Endodermal cell (in vitro differentiated cells): ENCODE measurements at regions not wholly inside any gene's neighbourhood (a gene's known extent, or its start where the extent isn't known, plus 50 kb on each side); places are given as distances from the start of the nearest gene placed in this dataset.

Experiments used
- DNase-seq: peaks from one replicate; pipeline ENCODE4 v3.0.0-alpha.2; 2017
- H3K27ac ChIP-seq: 2 replicates; pipeline ENCODE4 v1.5.1; 2013; ENCODE audit warnings: mild to moderate bottlenecking, low read depth, low read length, moderate library complexity
- H3K27me3 ChIP-seq: 2 replicates; pipeline ENCODE4 v1.6.1; 2013; ENCODE audit warnings: mild to moderate bottlenecking, low read length, moderate library complexity; ENCODE audit not compliant: insufficient read depth, control insufficient read depth, poor library complexity, severe bottlenecking
- H3K36me3 ChIP-seq: 2 replicates; pipeline ENCODE4 v1.7.0; 2013; ENCODE audit warnings: mild to moderate bottlenecking, low read length, moderate library complexity; ENCODE audit not compliant: control insufficient read depth, insufficient read depth
- H3K4me1 ChIP-seq: one replicate; pipeline ENCODE4 v1.7.0; 2013; ENCODE audit warnings: low read length; ENCODE audit not compliant: control insufficient read depth, insufficient read depth
- H3K4me3 ChIP-seq: 2 replicates; pipeline ENCODE4 v1.5.1; 2013; ENCODE audit warnings: mild to moderate bottlenecking, low read length, moderate library complexity
- H3K9ac ChIP-seq: 2 replicates; pipeline ENCODE4 v1.6.1; 2013; ENCODE audit warnings: mild to moderate bottlenecking, low read length, moderate library complexity; ENCODE audit not compliant: poor library complexity, severe bottlenecking; ENCODE audit errors: extremely low read depth
- H3K9me3 ChIP-seq: 2 replicates; pipeline ENCODE4 v1.6.1; 2013; ENCODE audit warnings: mild to moderate bottlenecking, low read length, moderate library complexity; ENCODE audit not compliant: control insufficient read depth
- H3K27ac Mint-ChIP-seq: 2 replicates; pipeline ENCODE4 v1.8.0; 2020; ENCODE audit warnings: mixed read lengths
- H3K27me3 Mint-ChIP-seq: 2 replicates; pipeline ENCODE4 v1.8.0; 2021; ENCODE audit warnings: mild to moderate bottlenecking, mixed read lengths; ENCODE audit not compliant: insufficient read depth
- H3K36me3 Mint-ChIP-seq: 2 replicates; pipeline ENCODE4 v1.8.0; 2020; ENCODE audit warnings: low read depth, mixed read lengths
- H3K4me1 Mint-ChIP-seq: 2 replicates; pipeline ENCODE4 v1.8.0; 2020; ENCODE audit warnings: mixed read lengths
- H3K4me3 Mint-ChIP-seq: 2 replicates; pipeline ENCODE4 v1.8.0; 2020; ENCODE audit warnings: mild to moderate bottlenecking, moderate library complexity, mixed read lengths
- H3K9me3 Mint-ChIP-seq: 2 replicates; pipeline ENCODE4 v1.8.0; 2020; ENCODE audit warnings: mild to moderate bottlenecking, mixed read lengths
- WGBS, 2 experiments: methylation state at CpG; one replicate each; pipeline versions ENCODE4 v1.1.5 to v1.1.7; 2013; ENCODE audit warnings: missing lambda C conversion rate in 2 of 2, mixed read lengths in 1 of 2; ENCODE audit not compliant: insufficient coverage in 1 of 2, insufficient read length in 1 of 2; 5-methylcytosine and 5-hydroxymethylcytosine counted together
- TF ChIP-seq, protein P1 (sequence below): fragments of 200-600 bp; sonication (generic); conservative IDR thresholded peaks from 2 replicates; pipeline ENCODE4 v1.5.0; 2021; ENCODE audit warnings: antibody characterized with exemption, mild to moderate bottlenecking

DNA sequence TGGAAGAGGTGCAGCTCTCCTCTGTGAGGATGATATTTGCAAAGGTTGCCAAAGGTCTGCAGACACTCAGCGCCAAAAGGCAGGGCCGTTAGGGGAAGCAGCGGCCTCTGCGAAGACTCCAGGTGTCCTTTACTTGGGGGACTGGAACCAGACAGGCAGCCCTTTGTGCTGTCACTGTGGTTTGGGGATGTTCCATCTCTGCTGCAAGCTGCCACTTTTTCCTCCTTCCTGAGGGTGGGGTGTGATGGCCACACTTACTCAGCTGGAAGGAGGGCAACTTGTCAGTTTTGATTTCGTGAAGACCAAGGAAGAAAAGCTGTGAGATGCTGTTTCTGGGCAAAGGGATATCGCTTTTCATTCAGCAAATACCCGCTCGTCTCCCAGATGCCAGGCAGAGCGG is 96.5 kb upstream of the PRR5 start:
- H3K4me3 Mint-ChIP-seq: no peak overlapping the region
- no peak for DNase-seq
- no peaks in the 10 kb centered on the region for H3K27me3 ChIP-seq
- H3K36me3 Mint-ChIP-seq: no peaks in the 10 kb centered on the region
- TF ChIP-seq, protein P1, sequence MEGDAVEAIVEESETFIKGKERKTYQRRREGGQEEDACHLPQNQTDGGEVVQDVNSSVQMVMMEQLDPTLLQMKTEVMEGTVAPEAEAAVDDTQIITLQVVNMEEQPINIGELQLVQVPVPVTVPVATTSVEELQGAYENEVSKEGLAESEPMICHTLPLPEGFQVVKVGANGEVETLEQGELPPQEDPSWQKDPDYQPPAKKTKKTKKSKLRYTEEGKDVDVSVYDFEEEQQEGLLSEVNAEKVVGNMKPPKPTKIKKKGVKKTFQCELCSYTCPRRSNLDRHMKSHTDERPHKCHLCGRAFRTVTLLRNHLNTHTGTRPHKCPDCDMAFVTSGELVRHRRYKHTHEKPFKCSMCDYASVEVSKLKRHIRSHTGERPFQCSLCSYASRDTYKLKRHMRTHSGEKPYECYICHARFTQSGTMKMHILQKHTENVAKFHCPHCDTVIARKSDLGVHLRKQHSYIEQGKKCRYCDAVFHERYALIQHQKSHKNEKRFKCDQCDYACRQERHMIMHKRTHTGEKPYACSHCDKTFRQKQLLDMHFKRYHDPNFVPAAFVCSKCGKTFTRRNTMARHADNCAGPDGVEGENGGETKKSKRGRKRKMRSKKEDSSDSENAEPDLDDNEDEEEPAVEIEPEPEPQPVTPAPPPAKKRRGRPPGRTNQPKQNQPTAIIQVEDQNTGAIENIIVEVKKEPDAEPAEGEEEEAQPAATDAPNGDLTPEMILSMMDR: no peak
- H3K4me1 ChIP-seq: no peaks in the 10 kb centered on the region
- 87 to 93% methylated on average over 7 to 9 of the region's 9 CpGs for WGBS, 2 experiments
- no peak overlapping the region for H3K4me3 ChIP-seq
- H3K9me3 Mint-ChIP-seq: peaks cover 4% of the 10 kb centered on the region
- no peak overlapping the region for H3K27ac Mint-ChIP-seq
- H3K9me3 ChIP-seq: no peaks in the 10 kb centered on the region
- H3K9ac ChIP-seq: no peak overlapping the region
- H3K4me1 Mint-ChIP-seq: peaks cover 15% of the 10 kb centered on the region
- no peaks in the 10 kb centered on the region for H3K36me3 ChIP-seq
- H3K27ac ChIP-seq: no peak overlapping the region
- H3K27me3 Mint-ChIP-seq: no peaks in the 10 kb centered on the region

DNA sequence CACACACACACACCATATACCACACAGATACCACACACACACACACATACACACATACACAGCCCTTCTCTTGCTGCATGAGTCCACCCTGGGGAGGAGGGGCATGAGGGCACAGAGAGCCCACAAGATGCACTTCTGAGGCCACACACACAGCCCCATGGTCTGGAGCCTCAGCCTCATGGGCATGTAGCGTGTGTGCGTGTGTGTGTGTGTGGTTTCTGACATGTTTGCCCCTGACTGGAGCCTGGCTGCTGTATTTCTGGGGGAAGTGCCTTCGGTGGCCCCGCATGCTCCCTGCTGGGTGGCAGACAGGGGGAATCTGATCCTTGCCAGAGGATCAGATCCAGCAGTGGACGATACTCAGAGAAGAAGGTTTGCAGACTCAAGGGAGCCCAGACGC is 97.0 kb upstream of the PRR5 start:
- whole genome bisulfite sequencing, 2 experiments: 82 to 86% methylated on average over 4 to 6 of the region's 6 CpGs
- Histone ChIP-seq H3K4me3 (no peak overlapping the region), H3K27ac (no peak overlapping the region), H3K9me3 (no peaks in the 10 kb centered on the region), H3K36me3 (no peaks in the 10 kb centered on the region), H3K4me1 (no peaks in the 10 kb centered on the region), H3K9ac (no peak overlapping the region), H3K27me3 (no peaks in the 10 kb centered on the region)
- no peak overlapping the region for H3K4me3 Mint-ChIP-seq
- no peak for DNase-seq
- peaks cover 15% of the 10 kb centered on the region for H3K4me1 Mint-ChIP-seq
- H3K9me3 Mint-ChIP-seq: no peaks in the 10 kb centered on the region
- H3K27ac Mint-ChIP-seq: no peak overlapping the region
- H3K36me3 Mint-ChIP-seq: no peaks in the 10 kb centered on the region
- TF ChIP-seq, protein P1: no peak
- no peaks in the 10 kb centered on the region for H3K27me3 Mint-ChIP-seq

DNA sequence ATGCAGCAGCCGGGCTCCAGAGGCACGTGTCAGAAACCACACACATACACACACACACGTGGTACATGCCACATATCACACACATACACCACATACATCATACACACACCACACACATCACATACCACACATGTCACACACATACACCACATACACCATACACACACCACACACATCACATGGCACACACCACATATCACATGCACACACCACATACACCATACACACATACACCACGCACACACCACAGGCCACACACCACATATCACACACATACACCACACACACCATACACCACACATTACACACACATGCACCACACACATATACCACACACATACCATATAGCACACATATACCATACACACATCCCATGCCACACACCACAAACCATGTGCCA is 97.5 kb upstream of the PRR5 start:
- 85 to 95% methylated on average over 3 to 4 of the region's 4 CpGs for WGBS, 2 experiments
- Mint-ChIP-seq H3K4me3 (no peak overlapping the region), H3K27me3 (no peaks in the 10 kb centered on the region), H3K27ac (no peak overlapping the region), H3K4me1 (peaks cover 15% of the 10 kb centered on the region), H3K9me3 (no peaks in the 10 kb centered on the region), H3K36me3 (no peaks in the 10 kb centered on the region)
- TF ChIP-seq, protein P1: no peak
- no peak overlapping the region for H3K4me3 ChIP-seq
- H3K27ac ChIP-seq: no peak overlapping the region
- no peaks in the 10 kb centered on the region for H3K4me1 ChIP-seq
- H3K9ac ChIP-seq: no peak overlapping the region
- DNase-seq: no peak
- no peaks in the 10 kb centered on the region for H3K9me3 ChIP-seq
- H3K36me3 ChIP-seq: no peaks in the 10 kb centered on the region
- no peaks in the 10 kb centered on the region for H3K27me3 ChIP-seq
